Upper lobe of right lung (tissue), 1 donor: ENCODE measurements at regions not wholly inside any gene's neighbourhood (a gene's known extent, or its start where the extent isn't known, plus 50 kb on each side); places are given as distances from the start of the nearest gene placed in this dataset.

ENCODE experiments used
- ATAC-seq: fragments of 200-7000 bp; cut with Tn5 transposase; one replicate; pipeline ENCODE4 v1.9.1; 2020; ENCODE audit warnings: mild to moderate bottlenecking, moderate library complexity
- DNase-seq: peaks from one replicate; pipeline ENCODE4 v3.0.0-alpha.2; 2020
- H3K27ac ChIP-seq: fragments of 200-600 bp; one replicate; pipeline ENCODE4 v1.8.0; 2022
- H3K27me3 ChIP-seq: fragments of 200-600 bp; one replicate; pipeline ENCODE4 v1.8.0; 2022; ENCODE audit warnings: mild to moderate bottlenecking
- H3K36me3 ChIP-seq: fragments of 200-600 bp; one replicate; pipeline ENCODE4 v1.8.0; 2022
- H3K4me1 ChIP-seq: fragments of 200-600 bp; one replicate; pipeline ENCODE4 v1.8.0; 2022
- H3K4me3 ChIP-seq: fragments of 200-600 bp; one replicate; pipeline ENCODE4 v1.8.0; 2022; ENCODE audit warnings: mild to moderate bottlenecking
- H3K9me3 ChIP-seq: fragments of 200-600 bp; one replicate; pipeline ENCODE4 v1.8.0; 2022
- CTCF ChIP-seq: fragments of 200-600 bp; IDR thresholded peaks from one replicate; pipeline ENCODE4 v1.8.0; 2022; ENCODE audit warnings: antibody characterized with exemption
- intact Hi-C: fragments of 100-400 bp; cut with DNase I; formaldehyde crosslinking; loops from one replicate; pipeline ENCODE4 v1.11.0; 2022
- donor health status: DM: no; HTN: yes; CAD: no; lungs with severe emphysema.

- Histone ChIP-seq H3K27ac (no peak overlapping the region), H3K36me3 (no peaks in the 10 kb centered on the region), H3K9me3 (no peaks in the 10 kb centered on the region), H3K4me1 (peaks cover 28% of the 10 kb centered on the region), H3K27me3 (no peaks in the 10 kb centered on the region), H3K4me3 (no peak overlapping the region)
- ATAC-seq (no peak), DNase-seq (peak; percentile 38)
- intact Hi-C loops: no loop called here
- TF ChIP-seq CTCF: no peak
Measured at GRCh38 chr17:77361986-77362620, 221.3 kb downstream of the SEC14L1 start.

GRCh38 chr17:77363821-77364361, 223.1 kb downstream of the SEC14L1 start:
- no peak overlapping the region for H3K27ac ChIP-seq

GRCh38 chr17:77364381-77364911, 223.7 kb downstream of the SEC14L1 start:
- ATAC-seq: no peak
- no peak overlapping the region for H3K4me3 ChIP-seq
- no peaks in the 10 kb centered on the region for H3K36me3 ChIP-seq
- H3K9me3 ChIP-seq: no peaks in the 10 kb centered on the region
- no peak overlapping the region for H3K27ac ChIP-seq
- H3K27me3 ChIP-seq: no peaks in the 10 kb centered on the region
- DNase-seq: peak; percentile 56
- no peak for TF ChIP-seq CTCF
- intact Hi-C loops: no loop called here
- H3K4me1 ChIP-seq: peaks cover 25% of the 10 kb centered on the region

More at GRCh38 chr17:77363821-77364361, 223.1 kb downstream of the SEC14L1 start:
- DNase-seq (peak; percentile 67), ATAC-seq (no peak)
- Histone ChIP-seq H3K36me3 (no peaks in the 10 kb centered on the region), H3K9me3 (no peaks in the 10 kb centered on the region), H3K4me3 (no peak overlapping the region), H3K27me3 (no peaks in the 10 kb centered on the region), H3K4me1 (peaks cover 28% of the 10 kb centered on the region)
- intact Hi-C loops: no loop called here
- TF ChIP-seq CTCF: no peak

DNA sequence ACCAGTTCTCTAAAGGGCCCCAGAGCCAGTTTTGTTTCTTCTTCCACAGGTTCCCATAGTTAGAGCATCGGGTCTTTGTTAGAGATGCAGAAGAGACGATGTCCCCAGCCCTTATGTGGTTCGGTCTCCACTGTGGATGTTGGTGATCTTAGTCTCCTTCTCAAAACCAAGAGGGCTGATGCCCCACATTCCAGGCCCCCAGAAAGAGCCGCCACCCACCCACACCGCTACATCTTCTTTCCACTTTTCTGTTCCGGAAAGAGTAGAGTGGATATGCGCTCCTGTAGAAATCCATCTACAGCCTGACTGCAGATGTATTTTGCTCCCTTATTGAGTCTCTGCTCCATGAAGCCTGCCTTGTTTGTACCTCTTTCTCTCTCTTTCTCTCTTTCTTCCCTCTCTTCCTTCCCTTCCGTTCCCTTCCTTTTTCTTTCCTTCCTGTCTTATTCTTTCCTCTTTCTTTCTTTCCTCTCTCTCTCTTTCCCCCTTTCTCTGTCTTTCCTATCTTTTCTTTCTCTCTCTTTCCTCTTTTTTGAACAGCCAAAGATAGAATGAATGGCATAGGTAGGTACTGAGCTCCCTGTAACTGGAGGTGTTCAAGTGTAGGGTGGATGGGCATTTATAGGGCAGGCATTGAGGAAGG, 224.3 kb downstream of the SEC14L1 start:
- TF ChIP-seq CTCF: no peak
- ATAC-seq (no peak), DNase-seq (no peak)
- no peaks in the 10 kb centered on the region for H3K36me3 ChIP-seq
- H3K27ac ChIP-seq: peak overlapping the region; percentile 47
- H3K27me3 ChIP-seq: no peaks in the 10 kb centered on the region
- no peaks in the 10 kb centered on the region for H3K9me3 ChIP-seq
- H3K4me3 ChIP-seq: no peak overlapping the region
- H3K4me1 ChIP-seq: peaks cover 27% of the 10 kb centered on the region
- intact Hi-C loops: no loop called here

GRCh38 chr17:77365584-77366186, 224.9 kb downstream of the SEC14L1 start:
- intact Hi-C loops: no loop called here
- Histone ChIP-seq H3K4me3 (no peak overlapping the region), H3K36me3 (no peaks in the 10 kb centered on the region), H3K27ac (peak overlapping the region; percentile 47), H3K27me3 (no peaks in the 10 kb centered on the region), H3K9me3 (no peaks in the 10 kb centered on the region), H3K4me1 (peaks cover 33% of the 10 kb centered on the region)
- TF ChIP-seq CTCF: no peak
- DNase-seq: peak; percentile 66
- peak; percentile 60 for ATAC-seq
